DND-41 (cell line): ENCODE measurements at regions not wholly inside any gene's neighbourhood (a gene's known extent, or its start where the extent isn't known, plus 50 kb on each side); places are given as distances from the start of the nearest gene placed in this dataset.
"Not testable (repeated sequence)": the region's sequence is repeated elsewhere in the genome, so short reads cannot be mapped to it uniquely, and the experiment has no call there.

ENCODE experiments used
- ATAC-seq: fragments of 200-7000 bp; cut with Tn5 transposase; 3 replicates; pipeline ENCODE4 v1.9.1; 2021; ENCODE audit warnings: low read depth; ENCODE audit not compliant: insufficient read depth
- DNase-seq: peaks from one replicate; pipeline ENCODE4 v3.0.0-alpha.2; 2020
- H2AFZ ChIP-seq: 2 replicates; pipeline ENCODE4 v1.6.0; 2012; ENCODE audit warnings: low read depth, low read length
- H3K27ac ChIP-seq: 2 replicates; pipeline ENCODE4 v1.5.1; 2012; ENCODE audit warnings: low read length, inconsistent platforms
- H3K27me3 ChIP-seq: fragments of 200-600 bp; sonication (generic); 2 replicates; pipeline ENCODE4 v1.6.0; 2012; ENCODE audit warnings: low read length, mild to moderate bottlenecking, inconsistent platforms; ENCODE audit not compliant: insufficient read depth, poor library complexity
- H3K36me3 ChIP-seq: 2 replicates; pipeline ENCODE4 v1.5.1; 2012; ENCODE audit warnings: low read length, inconsistent platforms; ENCODE audit not compliant: insufficient read depth
- H3K4me1 ChIP-seq: 2 replicates; pipeline ENCODE4 v1.5.1; 2012; ENCODE audit warnings: mild to moderate bottlenecking, low read length; ENCODE audit not compliant: insufficient read depth
- H3K4me2 ChIP-seq: 2 replicates; pipeline ENCODE4 v1.6.0; 2012; ENCODE audit warnings: mild to moderate bottlenecking, moderate library complexity, low read length, inconsistent platforms; ENCODE audit not compliant: insufficient read depth
- H3K4me3 ChIP-seq, 2 experiments: fragments of 200-600 bp in 1 of 2; shearing (Covaris generic) in 1 of 2; 2 replicates each; pipeline ENCODE4 v1.5.1; 2012 to 2016; ENCODE audit warnings: inconsistent platforms in 2 of 2, low read length in 2 of 2, mild to moderate bottlenecking in 2 of 2, low read depth in 1 of 2, moderate library complexity in 1 of 2
- H3K79me2 ChIP-seq: 2 replicates; pipeline ENCODE4 v1.6.0; 2012; ENCODE audit warnings: low read length, inconsistent platforms; ENCODE audit not compliant: insufficient read depth
- H3K9ac ChIP-seq: 2 replicates; pipeline ENCODE4 v1.6.0; 2012; ENCODE audit warnings: low read depth, mild to moderate bottlenecking, inconsistent platforms, low read length, moderate library complexity
- H3K9me3 ChIP-seq: 2 replicates; pipeline ENCODE4 v1.5.1; 2012; ENCODE audit warnings: low read length, moderate library complexity, mild to moderate bottlenecking, inconsistent platforms; ENCODE audit not compliant: insufficient read depth, severe bottlenecking
- H4K20me1 ChIP-seq: 2 replicates; pipeline ENCODE4 v1.6.0; 2012; ENCODE audit warnings: low read length; ENCODE audit not compliant: insufficient read depth
- EZH2 ChIP-seq: IDR thresholded peaks from 3 replicates; pipeline ENCODE4 v1.6.1; 2012; ENCODE audit warnings: borderline replicate concordance, low read depth, mild to moderate bottlenecking, moderate library complexity, low read length, inconsistent platforms; ENCODE audit not compliant: severe bottlenecking
- TF ChIP-seq, protein P1 (sequence below): IDR thresholded peaks from 2 replicates; pipeline ENCODE4 v1.5.1; 2012; ENCODE audit warnings: borderline replicate concordance, low read length, moderate library complexity, mild to moderate bottlenecking; ENCODE audit not compliant: poor library complexity, severe bottlenecking; ENCODE audit errors: extremely low read depth

DNA sequence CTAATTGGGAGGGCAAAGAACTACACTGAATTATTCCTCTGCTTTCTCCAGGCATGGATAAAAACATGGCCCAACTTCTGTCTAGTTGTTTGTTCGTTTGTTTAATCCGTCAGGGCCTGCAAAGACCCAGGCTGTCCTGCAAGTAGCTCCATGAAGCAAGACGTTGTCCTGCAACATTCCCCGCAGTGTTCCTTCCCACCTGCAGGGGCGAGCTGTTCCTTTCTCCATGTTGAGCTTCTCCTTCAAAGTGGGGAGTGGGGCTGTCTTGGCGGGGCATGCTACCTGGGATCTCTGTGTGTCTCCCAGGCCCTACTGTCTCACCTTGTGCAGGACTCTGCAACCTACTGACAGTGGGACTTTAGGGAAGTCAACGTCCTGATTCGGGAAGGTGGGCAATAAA, 264.0 kb upstream of the SMIM21 start:
- no peaks in the 10 kb centered on the region for H3K4me1 ChIP-seq
- no peaks in the 10 kb centered on the region for H3K36me3 ChIP-seq
- H4K20me1 ChIP-seq, result no peaks in the 10 kb centered on the region
- no peak overlapping the region for H3K4me2 ChIP-seq
- no peaks in the 10 kb centered on the region for H3K79me2 ChIP-seq
- H3K9me3 ChIP-seq, result no peaks in the 10 kb centered on the region
- no peak for TF ChIP-seq EZH2
- TF ChIP-seq, protein P1, sequence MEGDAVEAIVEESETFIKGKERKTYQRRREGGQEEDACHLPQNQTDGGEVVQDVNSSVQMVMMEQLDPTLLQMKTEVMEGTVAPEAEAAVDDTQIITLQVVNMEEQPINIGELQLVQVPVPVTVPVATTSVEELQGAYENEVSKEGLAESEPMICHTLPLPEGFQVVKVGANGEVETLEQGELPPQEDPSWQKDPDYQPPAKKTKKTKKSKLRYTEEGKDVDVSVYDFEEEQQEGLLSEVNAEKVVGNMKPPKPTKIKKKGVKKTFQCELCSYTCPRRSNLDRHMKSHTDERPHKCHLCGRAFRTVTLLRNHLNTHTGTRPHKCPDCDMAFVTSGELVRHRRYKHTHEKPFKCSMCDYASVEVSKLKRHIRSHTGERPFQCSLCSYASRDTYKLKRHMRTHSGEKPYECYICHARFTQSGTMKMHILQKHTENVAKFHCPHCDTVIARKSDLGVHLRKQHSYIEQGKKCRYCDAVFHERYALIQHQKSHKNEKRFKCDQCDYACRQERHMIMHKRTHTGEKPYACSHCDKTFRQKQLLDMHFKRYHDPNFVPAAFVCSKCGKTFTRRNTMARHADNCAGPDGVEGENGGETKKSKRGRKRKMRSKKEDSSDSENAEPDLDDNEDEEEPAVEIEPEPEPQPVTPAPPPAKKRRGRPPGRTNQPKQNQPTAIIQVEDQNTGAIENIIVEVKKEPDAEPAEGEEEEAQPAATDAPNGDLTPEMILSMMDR, result peak; percentile 27
- H2AFZ ChIP-seq, result no peak overlapping the region
- ATAC-seq, result no peak
- no peak overlapping the region for H3K4me3 ChIP-seq
- H3K27ac ChIP-seq, result no peak overlapping the region
- H3K9ac ChIP-seq, result no peak overlapping the region
- H3K27me3 ChIP-seq, result no peaks in the 10 kb centered on the region
- no peak for DNase-seq

DNA sequence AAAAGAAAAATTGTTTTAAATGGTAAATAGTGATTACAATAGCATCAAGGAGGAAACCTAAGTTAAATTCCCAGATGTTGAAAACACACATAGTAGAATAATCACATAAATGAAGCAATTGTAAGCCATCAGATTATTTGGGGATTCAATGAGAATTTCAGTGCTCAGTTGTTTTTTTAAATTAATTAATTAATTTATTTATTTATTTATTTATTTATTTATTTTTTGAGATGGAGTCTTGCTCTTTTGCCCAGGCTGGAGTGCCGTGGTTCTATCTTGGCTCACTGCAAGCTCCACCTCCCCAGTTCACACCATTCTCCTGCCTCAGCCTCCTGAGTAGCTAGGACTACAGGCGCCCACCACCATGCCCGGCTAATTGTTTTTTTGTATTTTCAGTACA, 262.8 kb upstream of the SMIM21 start:
- H3K4me3 ChIP-seq, H2AFZ ChIP-seq, H4K20me1 ChIP-seq, H3K27ac ChIP-seq, H3K79me2 ChIP-seq, DNase-seq, ATAC-seq, H3K36me3 ChIP-seq, H3K27me3 ChIP-seq, H3K4me1 ChIP-seq, H3K4me2 ChIP-seq, H3K9ac ChIP-seq, H3K9me3 ChIP-seq: not testable (repeated sequence)

DNA sequence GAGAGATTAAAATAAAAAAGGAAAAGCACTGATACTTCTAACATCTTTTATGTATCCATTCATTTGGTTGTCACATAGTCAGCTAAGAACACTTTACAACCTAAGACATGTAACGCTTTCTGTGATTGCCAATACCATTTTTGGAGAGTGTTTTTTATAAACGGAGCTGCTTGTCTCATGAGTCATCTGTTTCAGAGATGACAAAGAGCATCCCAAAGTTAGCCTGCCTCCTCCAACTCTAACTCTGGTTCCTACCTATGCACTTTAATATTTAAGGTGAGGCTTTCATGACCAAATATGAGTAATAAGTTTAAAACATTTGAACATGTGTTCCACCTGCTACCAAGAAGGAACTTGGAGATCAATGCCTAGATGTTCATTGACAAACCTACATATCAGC, 260.1 kb upstream of the SMIM21 start:
- H3K27me3 ChIP-seq, result no peaks in the 10 kb centered on the region
- DNase-seq, result no peak
- H3K36me3 ChIP-seq, result no peaks in the 10 kb centered on the region
- H2AFZ ChIP-seq, result no peak overlapping the region
- no peaks in the 10 kb centered on the region for H3K9me3 ChIP-seq
- no peak overlapping the region for H3K4me3 ChIP-seq
- H3K79me2 ChIP-seq, result no peaks in the 10 kb centered on the region
- H3K4me2 ChIP-seq, result no peak overlapping the region
- H4K20me1 ChIP-seq, result no peaks in the 10 kb centered on the region
- TF ChIP-seq, protein P1, result no peak
- TF ChIP-seq EZH2, result no peak
- no peaks in the 10 kb centered on the region for H3K4me1 ChIP-seq
- ATAC-seq, result no peak
- H3K27ac ChIP-seq, result no peak overlapping the region
- H3K9ac ChIP-seq, result no peak overlapping the region

DNA sequence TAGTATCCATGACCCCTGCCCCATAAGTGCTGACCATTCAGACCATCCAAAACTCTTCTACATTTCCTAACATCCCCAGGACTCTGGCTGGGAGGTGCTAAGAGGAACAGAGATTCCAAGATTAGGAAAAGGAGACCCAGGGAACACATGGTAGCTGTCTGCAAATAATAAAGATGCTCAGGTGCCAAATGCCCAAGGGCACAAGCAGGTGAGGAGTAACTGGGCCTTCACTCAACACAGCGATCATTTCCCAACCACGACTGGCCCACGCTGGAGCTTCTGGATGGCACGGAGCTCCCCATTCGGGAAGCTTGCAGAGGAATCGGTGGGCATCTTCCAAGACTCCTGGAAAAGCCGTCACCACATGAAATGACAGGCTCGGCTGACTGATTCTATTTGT, 255.9 kb upstream of the SMIM21 start:
- Histone ChIP-seq H3K4me3 (no peak overlapping the region), H3K4me2 (no peak overlapping the region), H3K4me1 (no peaks in the 10 kb centered on the region), H3K36me3 (no peaks in the 10 kb centered on the region), H3K27ac (no peak overlapping the region), H3K27me3 (no peaks in the 10 kb centered on the region), H3K79me2 (no peaks in the 10 kb centered on the region), H3K9me3 (no peaks in the 10 kb centered on the region), H4K20me1 (no peaks in the 10 kb centered on the region), H3K9ac (no peak overlapping the region), H2AFZ (no peak overlapping the region)
- ATAC-seq (no peak), DNase-seq (no peak)
- no peak for TF ChIP-seq EZH2
- TF ChIP-seq, protein P1, result no peak
